HL-60 (cell line): ENCODE measurements at regions not wholly inside any gene's neighbourhood (a gene's known extent, or its start where the extent isn't known, plus 50 kb on each side); places are given as distances from the start of the nearest gene placed in this dataset.

Experiments
- DNase-seq, 2 experiments: peaks; one replicate each; pipeline ENCODE4 v3.0.0-alpha.2; 2010 to 2020; ENCODE audit warnings: low read depth in 1 of 2, low spot score in 1 of 2
- H3K27ac ChIP-seq: fragments of 250-450 bp; sonication (Bioruptor Pico); replicated peaks from 2 replicates; pipeline ENCODE4 v1.5.1; 2020; ENCODE audit warnings: mild to moderate bottlenecking, moderate library complexity
- H3K27me3 ChIP-seq: fragments of 250-450 bp; sonication (Bioruptor Pico); 2 replicates; pipeline ENCODE4 v1.5.1; 2021; ENCODE audit warnings: mild to moderate bottlenecking, moderate library complexity; ENCODE audit not compliant: insufficient read depth, poor library complexity, severe bottlenecking
- H3K4me3 ChIP-seq: replicated peaks from 2 replicates; pipeline ENCODE4 v1.5.1; 2011; ENCODE audit warnings: mild to moderate bottlenecking, control low read depth, low read length; ENCODE audit not compliant: insufficient read depth
- GABPA ChIP-seq: IDR thresholded peaks from 2 replicates; pipeline ENCODE4 v1.6.1; 2012; ENCODE audit warnings: low read depth
- POLR2AphosphoS5 ChIP-seq: IDR thresholded peaks from 2 replicates; pipeline ENCODE4 v1.6.1; 2012; ENCODE audit warnings: low read depth
- REST ChIP-seq: IDR thresholded peaks from 2 replicates; pipeline ENCODE4 v1.6.1; 2012; ENCODE audit warnings: low read depth; ENCODE audit not compliant: insufficient replicate concordance
- SPI1 ChIP-seq: IDR thresholded peaks from 2 replicates; pipeline ENCODE4 v1.6.1; 2012; ENCODE audit warnings: low read depth, mild to moderate bottlenecking, borderline replicate concordance
- TF ChIP-seq, protein P1 (sequence below): IDR thresholded peaks from one replicate; pipeline ENCODE4 v1.5.1; 2011; ENCODE audit warnings: low read length, control low read depth, inconsistent platforms; ENCODE audit not compliant: insufficient read depth

DNA sequence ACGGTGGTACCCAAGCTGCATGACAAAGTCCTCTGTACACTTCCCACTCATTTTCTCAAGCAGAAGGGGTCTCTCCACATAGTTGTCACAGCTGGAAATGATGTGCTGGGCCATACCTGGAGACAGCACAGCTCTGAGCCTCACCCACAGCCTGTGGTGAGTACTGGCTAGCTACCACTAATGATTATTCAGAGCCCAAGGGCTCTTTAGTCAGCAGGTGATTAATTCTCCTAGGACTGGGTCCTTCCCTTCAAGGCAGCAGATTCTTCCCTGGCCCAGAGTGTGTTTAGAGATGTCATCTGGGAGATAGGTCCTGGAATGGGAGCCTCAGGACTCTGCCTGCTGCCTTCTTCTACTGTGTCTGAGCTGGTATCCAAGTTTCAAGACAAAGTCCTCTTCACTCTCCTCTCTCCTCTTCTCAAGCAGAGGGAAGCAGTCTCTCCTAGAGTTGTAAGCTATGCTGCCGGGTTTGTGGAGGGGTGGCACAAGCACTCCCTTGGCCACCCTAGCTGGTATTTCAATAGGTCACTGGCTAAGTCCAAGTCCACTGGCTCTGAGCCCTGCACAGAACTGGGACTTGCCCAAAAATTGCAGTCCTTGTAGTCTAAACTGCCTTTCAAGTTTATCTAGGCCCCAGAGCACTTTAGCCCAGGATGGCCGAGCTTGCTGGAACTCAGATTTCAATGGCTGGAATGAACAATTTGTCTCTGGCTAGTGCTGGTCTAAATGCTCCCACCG lies 49.8 kb upstream of the VGLL2 start:
- no peak for DNase-seq
- Histone ChIP-seq H3K27ac (no peak overlapping the region), H3K27me3 (no peaks in the 10 kb centered on the region), H3K4me3 (no peak overlapping the region)
- no peak for TF ChIP-seq SPI1
- no peak for TF ChIP-seq POLR2AphosphoS5
- TF ChIP-seq REST = no peak
- TF ChIP-seq GABPA = no peak
- TF ChIP-seq, protein P1, sequence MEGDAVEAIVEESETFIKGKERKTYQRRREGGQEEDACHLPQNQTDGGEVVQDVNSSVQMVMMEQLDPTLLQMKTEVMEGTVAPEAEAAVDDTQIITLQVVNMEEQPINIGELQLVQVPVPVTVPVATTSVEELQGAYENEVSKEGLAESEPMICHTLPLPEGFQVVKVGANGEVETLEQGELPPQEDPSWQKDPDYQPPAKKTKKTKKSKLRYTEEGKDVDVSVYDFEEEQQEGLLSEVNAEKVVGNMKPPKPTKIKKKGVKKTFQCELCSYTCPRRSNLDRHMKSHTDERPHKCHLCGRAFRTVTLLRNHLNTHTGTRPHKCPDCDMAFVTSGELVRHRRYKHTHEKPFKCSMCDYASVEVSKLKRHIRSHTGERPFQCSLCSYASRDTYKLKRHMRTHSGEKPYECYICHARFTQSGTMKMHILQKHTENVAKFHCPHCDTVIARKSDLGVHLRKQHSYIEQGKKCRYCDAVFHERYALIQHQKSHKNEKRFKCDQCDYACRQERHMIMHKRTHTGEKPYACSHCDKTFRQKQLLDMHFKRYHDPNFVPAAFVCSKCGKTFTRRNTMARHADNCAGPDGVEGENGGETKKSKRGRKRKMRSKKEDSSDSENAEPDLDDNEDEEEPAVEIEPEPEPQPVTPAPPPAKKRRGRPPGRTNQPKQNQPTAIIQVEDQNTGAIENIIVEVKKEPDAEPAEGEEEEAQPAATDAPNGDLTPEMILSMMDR = no peak
